H1 (cell line): ENCODE measurements at regions not wholly inside any gene's neighbourhood (a gene's known extent, or its start where the extent isn't known, plus 50 kb on each side); places are given as distances from the start of the nearest gene placed in this dataset.
A peak's percentile ranks its signal among the peaks of the same experiment; 100 is the strongest.

Source experiments
- CHD7 ChIP-seq: fragments of 300-600 bp; sonication (generic); IDR thresholded peaks from 2 replicates; pipeline ENCODE4 v1.7.1; 2012; ENCODE audit warnings: low read length, moderate library complexity, mild to moderate bottlenecking, inconsistent platforms; ENCODE audit not compliant: insufficient replicate concordance
- CREB1 ChIP-seq: IDR thresholded peaks from 2 replicates; pipeline ENCODE4 v1.6.1; 2012; ENCODE audit warnings: inconsistent platforms
- CTCF ChIP-seq, 3 experiments: IDR thresholded peaks; 1 replicate in 2 of 3; 2 replicates in 1 of 3; pipeline versions ENCODE4 v1.5.1 to v1.6.1; 2011; ENCODE audit warnings: low read length in 3 of 3, mild to moderate bottlenecking in 3 of 3, inconsistent platforms in 2 of 3, low read depth in 1 of 3, moderate library complexity in 1 of 3; ENCODE audit not compliant: insufficient read depth in 1 of 3; ENCODE audit errors: control extremely low read depth in 1 of 3
- GABPA ChIP-seq: IDR thresholded peaks from 2 replicates; pipeline ENCODE4 v1.6.1; 2011; ENCODE audit warnings: mild to moderate bottlenecking, low read length, moderate library complexity, borderline replicate concordance; ENCODE audit not compliant: insufficient read depth
- POLR2A ChIP-seq, 2 experiments: IDR thresholded peaks; 1 replicate in 1 of 2; 2 replicates in 1 of 2; pipeline ENCODE4 v1.6.1; 2011; ENCODE audit warnings: low read depth in 2 of 2, low read length in 2 of 2, mild to moderate bottlenecking in 2 of 2; ENCODE audit errors: control extremely low read depth in 1 of 2
- SAP30 ChIP-seq: fragments of 300-600 bp; sonication (generic); IDR thresholded peaks from 2 replicates; pipeline ENCODE4 v1.7.1; 2012; ENCODE audit warnings: low read length, moderate library complexity, mild to moderate bottlenecking, inconsistent platforms; ENCODE audit not compliant: insufficient read depth, insufficient replicate concordance
- SIN3A ChIP-seq, 2 experiments: IDR thresholded peaks in 1 of 2; conservative IDR thresholded peaks in 1 of 2; 2 replicates each; pipeline ENCODE4 v1.6.1; 2011 to 2012; ENCODE audit warnings: low read length in 2 of 2, improper control_type of control experiment in 1 of 2, low read depth in 1 of 2, mild to moderate bottlenecking in 1 of 2
- SP1 ChIP-seq: IDR thresholded peaks from 2 replicates; pipeline ENCODE4 v1.6.1; 2011; ENCODE audit warnings: low read depth, low read length

- no peak for TF ChIP-seq CHD7
- 0 out of 4 replicates have a peak, but pooled peaks of 1 of the 2 experiments have one; percentile 14 for TF ChIP-seq SIN3A (conservative IDR thresholded peaks at IDR 0.05 in 1 of 2, IDR thresholded peaks at IDR 0.05 in 1 of 2; ENCODE audit: low read depth in 1 of 2, low read length in 2 of 2)
- no peak for TF ChIP-seq SP1
- no peak for TF ChIP-seq SAP30
- TF ChIP-seq CTCF (IDR thresholded peaks at IDR 0.05; ENCODE audit: control extremely low read depth in 1 of 3, insufficient read depth in 1 of 3, low read depth in 1 of 3, low read length in 3 of 3): no peak
- TF ChIP-seq GABPA: no peak
- TF ChIP-seq POLR2A (IDR thresholded peaks at IDR 0.05; ENCODE audit: control extremely low read depth in 1 of 2, low read depth in 2 of 2, low read length in 2 of 2): peak in 1 of 2 experiments; percentile 35; a peak in 1 of 3 replicates
- TF ChIP-seq CREB1: 0 out of 2 replicates have a peak, but pooled peaks have one; percentile 11
Observed at GRCh38 chr7:24408798-24409430, 124.9 kb downstream of the NPY start (continued).
